Globus pallidus (tissue), 1 donor: ENCODE measurements at regions not wholly inside any gene's neighbourhood (a gene's known extent, or its start where the extent isn't known, plus 50 kb on each side); places are given as distances from the start of the nearest gene placed in this dataset.
"Not testable (repeated sequence)": the region's sequence is repeated elsewhere in the genome, so short reads cannot be mapped to it uniquely, and the experiment has no call there.

Experiments
- DNase-seq: peaks from one replicate; pipeline ENCODE4 v3.0.0-alpha.2; 2015; ENCODE audit warnings: low spot score

GRCh38 chr4:160082432-160083207, 979.7 kb downstream of the RAPGEF2 start:
- no peak for DNase-seq

- no peak for DNase-seq
Measured at GRCh38 chr4:160091631-160092030, 988.8 kb downstream of the RAPGEF2 start.

GRCh38 chr4:160100316-160100715, 997.4 kb downstream of the RAPGEF2 start:
- no peak for DNase-seq

- DNase-seq, result no peak
Measured at GRCh38 chr4:160110891-160111290, 1008.0 kb downstream of the RAPGEF2 start.

GRCh38 chr4:160117686-160118085, 1014.8 kb downstream of the RAPGEF2 start:
- DNase-seq, result no peak

- DNase-seq, result not testable (repeated sequence)
Measured at GRCh38 chr4:160125576-160126287, 1022.9 kb downstream of the RAPGEF2 start.

GRCh38 chr4:160127211-160127610, 1024.3 kb downstream of the RAPGEF2 start:
- DNase-seq, result no peak

- no peak for DNase-seq
Measured at GRCh38 chr4:160129439-160129838, 1026.6 kb downstream of the RAPGEF2 start.

- no peak for DNase-seq
Measured at GRCh38 chr4:160136021-160136420, 1033.1 kb downstream of the RAPGEF2 start.

- no peak for DNase-seq
Measured at GRCh38 chr4:160141206-160141605, 1038.3 kb downstream of the RAPGEF2 start.

GRCh38 chr4:160142579-160142978, 1039.7 kb downstream of the RAPGEF2 start:
- DNase-seq, result no peak

- DNase-seq, result no peak
Measured at GRCh38 chr4:160143574-160143973, 1040.7 kb downstream of the RAPGEF2 start.

GRCh38 chr4:160159457-160159856, 1056.6 kb downstream of the RAPGEF2 start:
- DNase-seq, result no peak

- DNase-seq, result no peak
Measured at GRCh38 chr4:160161026-160161425, 1058.1 kb downstream of the RAPGEF2 start.

GRCh38 chr4:160175064-160175643, 1072.3 kb downstream of the RAPGEF2 start:
- DNase-seq, result no peak

- DNase-seq, result no peak
Measured at GRCh38 chr4:160180211-160180610, 1077.3 kb downstream of the RAPGEF2 start.

- DNase-seq, result no peak
Measured at GRCh38 chr4:160182727-160183126, 1079.8 kb downstream of the RAPGEF2 start.

- DNase-seq, result no peak
Measured at GRCh38 chr4:160184884-160185283, 1082.0 kb downstream of the RAPGEF2 start.

GRCh38 chr4:160193787-160194186, 1090.9 kb downstream of the RAPGEF2 start:
- DNase-seq, result no peak

GRCh38 chr4:160194716-160195115, 1091.8 kb downstream of the RAPGEF2 start:
- DNase-seq, result no peak

- no peak for DNase-seq
Measured at GRCh38 chr4:160202802-160203201, 1099.9 kb downstream of the RAPGEF2 start.

GRCh38 chr4:160212078-160212477, 1109.2 kb downstream of the RAPGEF2 start:
- no peak for DNase-seq

- no peak for DNase-seq
Measured at GRCh38 chr4:160213366-160213765, 1110.5 kb downstream of the RAPGEF2 start.
